Endothelial cell (in vitro differentiated cells): ENCODE measurements at regions not wholly inside any gene's neighbourhood (a gene's known extent, or its start where the extent isn't known, plus 50 kb on each side); places are given as distances from the start of the nearest gene placed in this dataset.

Experiments used
- DNase-seq: peaks from one replicate; pipeline ENCODE4 v3.0.0; 2021; ENCODE audit warnings: low spot score
- H3K27ac Mint-ChIP-seq: one replicate; pipeline ENCODE4 v1.8.0; 2021; ENCODE audit warnings: mixed read lengths, inconsistent platforms; ENCODE audit not compliant: unreplicated experiment
- H3K27me3 Mint-ChIP-seq: one replicate; pipeline ENCODE4 v1.8.0; 2021; ENCODE audit warnings: mild to moderate bottlenecking, moderate library complexity, mixed read lengths, inconsistent platforms; ENCODE audit not compliant: unreplicated experiment
- H3K36me3 Mint-ChIP-seq: one replicate; pipeline ENCODE4 v1.8.0; 2021; ENCODE audit warnings: mild to moderate bottlenecking, low read depth, mixed read lengths, inconsistent platforms; ENCODE audit not compliant: unreplicated experiment
- H3K4me1 Mint-ChIP-seq: one replicate; pipeline ENCODE4 v1.8.0; 2021; ENCODE audit warnings: mild to moderate bottlenecking, mixed read lengths, inconsistent platforms; ENCODE audit not compliant: unreplicated experiment
- H3K4me3 Mint-ChIP-seq: one replicate; pipeline ENCODE4 v1.8.0; 2021; ENCODE audit warnings: mild to moderate bottlenecking, mixed read lengths, inconsistent platforms; ENCODE audit not compliant: unreplicated experiment
- H3K9me3 Mint-ChIP-seq: one replicate; pipeline ENCODE4 v1.8.0; 2021; ENCODE audit warnings: mixed read lengths, inconsistent platforms; ENCODE audit not compliant: unreplicated experiment
- TF ChIP-seq, protein P1 (sequence below): fragments of 200-600 bp; sonication (generic); IDR thresholded peaks from one replicate; pipeline ENCODE4 v1.5.0; 2021; ENCODE audit warnings: antibody characterized with exemption; ENCODE audit not compliant: unreplicated experiment

DNA sequence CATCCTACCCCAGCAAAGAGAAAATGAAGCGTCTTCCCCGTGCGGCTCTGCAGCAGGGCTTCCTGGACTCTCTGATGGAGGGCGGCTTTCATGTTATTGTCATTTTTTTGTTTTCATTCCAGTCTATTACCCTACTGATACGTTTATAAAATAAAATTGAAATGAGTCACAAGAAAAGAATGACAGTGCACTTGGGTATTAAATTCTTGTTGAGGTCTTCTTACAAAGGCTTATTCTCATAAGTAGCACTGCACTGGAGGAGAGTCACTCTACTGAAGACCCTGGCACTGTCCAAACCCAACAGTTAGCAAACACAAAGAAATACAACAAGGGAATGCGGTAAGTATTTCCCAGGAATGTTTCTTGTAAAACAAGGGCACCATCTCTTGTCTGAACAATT, 379.3 kb downstream of the MAFB start:
- no peaks in the 10 kb centered on the region for H3K36me3 Mint-ChIP-seq
- H3K4me3 Mint-ChIP-seq: no peak overlapping the region
- H3K27me3 Mint-ChIP-seq: no peaks in the 10 kb centered on the region
- TF ChIP-seq, protein P1, sequence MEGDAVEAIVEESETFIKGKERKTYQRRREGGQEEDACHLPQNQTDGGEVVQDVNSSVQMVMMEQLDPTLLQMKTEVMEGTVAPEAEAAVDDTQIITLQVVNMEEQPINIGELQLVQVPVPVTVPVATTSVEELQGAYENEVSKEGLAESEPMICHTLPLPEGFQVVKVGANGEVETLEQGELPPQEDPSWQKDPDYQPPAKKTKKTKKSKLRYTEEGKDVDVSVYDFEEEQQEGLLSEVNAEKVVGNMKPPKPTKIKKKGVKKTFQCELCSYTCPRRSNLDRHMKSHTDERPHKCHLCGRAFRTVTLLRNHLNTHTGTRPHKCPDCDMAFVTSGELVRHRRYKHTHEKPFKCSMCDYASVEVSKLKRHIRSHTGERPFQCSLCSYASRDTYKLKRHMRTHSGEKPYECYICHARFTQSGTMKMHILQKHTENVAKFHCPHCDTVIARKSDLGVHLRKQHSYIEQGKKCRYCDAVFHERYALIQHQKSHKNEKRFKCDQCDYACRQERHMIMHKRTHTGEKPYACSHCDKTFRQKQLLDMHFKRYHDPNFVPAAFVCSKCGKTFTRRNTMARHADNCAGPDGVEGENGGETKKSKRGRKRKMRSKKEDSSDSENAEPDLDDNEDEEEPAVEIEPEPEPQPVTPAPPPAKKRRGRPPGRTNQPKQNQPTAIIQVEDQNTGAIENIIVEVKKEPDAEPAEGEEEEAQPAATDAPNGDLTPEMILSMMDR: no peak
- peaks cover 8% of the 10 kb centered on the region for H3K4me1 Mint-ChIP-seq
- no peaks in the 10 kb centered on the region for H3K9me3 Mint-ChIP-seq
- H3K27ac Mint-ChIP-seq: no peak overlapping the region
- no peak for DNase-seq

DNA sequence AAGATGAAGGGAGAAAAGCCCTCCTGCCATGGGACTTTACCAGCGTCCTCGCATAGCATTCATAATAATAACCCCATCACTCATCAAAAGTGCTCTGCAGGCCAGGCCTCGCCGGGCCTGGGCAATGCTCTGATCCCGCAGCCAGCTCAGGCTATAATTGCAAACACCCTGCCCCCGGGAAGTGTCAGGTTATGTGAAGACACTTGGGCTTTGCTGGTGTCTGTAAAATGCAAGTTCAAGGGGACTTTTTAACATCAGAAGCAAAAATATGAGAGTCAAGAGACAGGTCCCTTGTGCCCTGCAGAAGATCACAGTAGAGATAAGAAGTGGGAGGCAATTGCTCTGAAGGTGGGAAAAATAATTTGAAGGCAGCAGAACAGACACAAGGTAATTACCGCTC, 381.0 kb downstream of the MAFB start:
- no peaks in the 10 kb centered on the region for H3K27me3 Mint-ChIP-seq
- H3K36me3 Mint-ChIP-seq: no peaks in the 10 kb centered on the region
- H3K9me3 Mint-ChIP-seq: no peaks in the 10 kb centered on the region
- no peak overlapping the region for H3K4me3 Mint-ChIP-seq
- no peak for DNase-seq
- no peak overlapping the region for H3K27ac Mint-ChIP-seq
- TF ChIP-seq, protein P1: no peak
- H3K4me1 Mint-ChIP-seq: peaks cover 8% of the 10 kb centered on the region

DNA sequence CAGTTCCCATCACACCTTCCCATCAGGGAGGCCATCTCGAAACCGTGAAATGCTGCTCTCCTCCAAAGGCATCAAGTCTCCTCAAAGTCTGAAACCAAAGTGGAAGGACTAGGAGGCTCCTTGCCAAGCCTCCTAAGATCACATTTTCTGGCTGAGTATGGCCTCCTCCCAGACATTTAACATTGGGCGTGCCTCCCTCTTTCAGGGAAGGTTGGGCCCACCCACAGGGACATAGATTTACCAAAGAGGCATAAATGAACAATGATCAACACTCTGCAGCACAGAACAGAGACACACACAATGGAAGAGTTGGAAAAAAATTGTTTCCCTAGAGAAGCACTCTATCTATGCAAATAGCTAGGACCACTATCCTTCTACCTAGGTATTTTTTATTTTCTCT, 381.8 kb downstream of the MAFB start:
- Mint-ChIP-seq H3K9me3 (no peaks in the 10 kb centered on the region), H3K4me3 (no peak overlapping the region), H3K27ac (no peak overlapping the region), H3K27me3 (no peaks in the 10 kb centered on the region), H3K36me3 (no peaks in the 10 kb centered on the region), H3K4me1 (peaks cover 8% of the 10 kb centered on the region)
- DNase-seq: no peak
- TF ChIP-seq, protein P1: no peak

DNA sequence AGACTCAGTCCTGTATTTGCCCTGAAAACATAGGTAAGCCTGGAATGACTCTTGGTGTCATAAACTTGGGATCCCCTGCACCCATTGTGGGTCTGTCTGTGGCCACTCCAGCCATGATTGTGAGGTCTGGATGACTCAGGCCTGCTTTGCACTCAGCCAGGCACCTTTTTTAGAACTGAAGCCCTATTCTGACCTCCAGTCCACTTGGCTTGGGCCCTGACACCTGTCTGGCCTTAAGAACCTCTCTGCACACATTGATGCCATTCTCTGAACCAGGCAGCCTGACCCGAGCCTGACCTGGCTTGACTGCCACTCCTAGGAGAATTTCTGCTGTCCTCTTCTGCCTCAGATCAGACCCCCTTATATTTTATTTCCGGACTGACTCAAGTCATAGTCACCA, 383.7 kb downstream of the MAFB start:
- H3K4me3 Mint-ChIP-seq: no peak overlapping the region
- peaks cover 8% of the 10 kb centered on the region for H3K4me1 Mint-ChIP-seq
- TF ChIP-seq, protein P1: no peak
- H3K9me3 Mint-ChIP-seq: no peaks in the 10 kb centered on the region
- H3K36me3 Mint-ChIP-seq: no peaks in the 10 kb centered on the region
- no peak for DNase-seq
- no peaks in the 10 kb centered on the region for H3K27me3 Mint-ChIP-seq
- H3K27ac Mint-ChIP-seq: no peak overlapping the region

DNA sequence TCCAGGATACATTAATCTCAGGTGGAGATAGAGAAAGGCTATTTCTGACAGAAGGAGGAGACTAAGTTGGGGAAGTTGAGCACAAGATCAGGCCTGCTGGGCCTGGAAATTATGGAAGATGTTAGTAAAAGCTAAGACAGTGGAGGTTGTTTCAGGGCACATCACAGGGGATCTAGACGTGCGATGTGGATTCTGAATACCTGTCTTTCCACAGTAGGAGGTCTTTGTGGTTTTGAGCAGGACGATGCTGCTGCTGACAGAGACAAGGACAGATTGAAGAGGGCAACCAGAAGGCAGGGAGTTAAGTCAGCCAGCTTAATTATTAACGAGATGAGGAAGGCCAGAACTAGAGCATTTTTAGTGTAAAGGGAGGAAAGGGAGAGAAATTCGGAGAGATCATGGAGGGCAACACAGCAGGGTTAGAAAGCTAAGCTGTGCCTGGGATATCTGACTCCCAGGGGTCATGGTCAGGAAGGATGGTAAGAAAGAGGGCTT, 384.9 kb downstream of the MAFB start:
- Mint-ChIP-seq H3K4me1 (peaks cover 8% of the 10 kb centered on the region), H3K9me3 (no peaks in the 10 kb centered on the region), H3K27ac (no peak overlapping the region), H3K27me3 (no peaks in the 10 kb centered on the region), H3K4me3 (no peak overlapping the region), H3K36me3 (no peaks in the 10 kb centered on the region)
- DNase-seq: no peak
- TF ChIP-seq, protein P1: no peak
